Adipocyte (in vitro differentiated cells): ENCODE measurements at regions not wholly inside any gene's neighbourhood (a gene's known extent, or its start where the extent isn't known, plus 50 kb on each side); places are given as distances from the start of the nearest gene placed in this dataset.
A peak's percentile ranks its signal among the peaks of the same experiment; 100 is the strongest.

Experiments used
- DNase-seq: peaks from one replicate; pipeline ENCODE4 v3.0.0-alpha.2; 2015; ENCODE audit warnings: low read depth
- H3K27me3 ChIP-seq: replicated peaks from 2 replicates; pipeline ENCODE4 v1.7.0; 2013; ENCODE audit warnings: mild to moderate bottlenecking, low read length, moderate library complexity; ENCODE audit not compliant: control insufficient read depth, insufficient read depth
- H3K36me3 ChIP-seq: 2 replicates; pipeline ENCODE4 v1.7.0; 2013; ENCODE audit warnings: low read length, mild to moderate bottlenecking, moderate library complexity; ENCODE audit not compliant: control insufficient read depth, insufficient read depth, severe bottlenecking
- H3K4me1 ChIP-seq: 2 replicates; pipeline ENCODE4 v1.7.0; 2013; ENCODE audit warnings: mild to moderate bottlenecking, low read length, moderate library complexity; ENCODE audit not compliant: control insufficient read depth, insufficient read depth
- H3K4me3 ChIP-seq: 2 replicates; pipeline ENCODE4 v1.7.0; 2013; ENCODE audit warnings: mild to moderate bottlenecking, low read length, moderate library complexity
- H3K9ac ChIP-seq: 2 replicates; pipeline ENCODE4 v1.7.0; 2013; ENCODE audit warnings: mild to moderate bottlenecking, low read length, moderate library complexity
- H3K9me3 ChIP-seq: 2 replicates; pipeline ENCODE4 v1.7.0; 2013; ENCODE audit warnings: mild to moderate bottlenecking, low read length, moderate library complexity; ENCODE audit not compliant: control insufficient read depth

DNA sequence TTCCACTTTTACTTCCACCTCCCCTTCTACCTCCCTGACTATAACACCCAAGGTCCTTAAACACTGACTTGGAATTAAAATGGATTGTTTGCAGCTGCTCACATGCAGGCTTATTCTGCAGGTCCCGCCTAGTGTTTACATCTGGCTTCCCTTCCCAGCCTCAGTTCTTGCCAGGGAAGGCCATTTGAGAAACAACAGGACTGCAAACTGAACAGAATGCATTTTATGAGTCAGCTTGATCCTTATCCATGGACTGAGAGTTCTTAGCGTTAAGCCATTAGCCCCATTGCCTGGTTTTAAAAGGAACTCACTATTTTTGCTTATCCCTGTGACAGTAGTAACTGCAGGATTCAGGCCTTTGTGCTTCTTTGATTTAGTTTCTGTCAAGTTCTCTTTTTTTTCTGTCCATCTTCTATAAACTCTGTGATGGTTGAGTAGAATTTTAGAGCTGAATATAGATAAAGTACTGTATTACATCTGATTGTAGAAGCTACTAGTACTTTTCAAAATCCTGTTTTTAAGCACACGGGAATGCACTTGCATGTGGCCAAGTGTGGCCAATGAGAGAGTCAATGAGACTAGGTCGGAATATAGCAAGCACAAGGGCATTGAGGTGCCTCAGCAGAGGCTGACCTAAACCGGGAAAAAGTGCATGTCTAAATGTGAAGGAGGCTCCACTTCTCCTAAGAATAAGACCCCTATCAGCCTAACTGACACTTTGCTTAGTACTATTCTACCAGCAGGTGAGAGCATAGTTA is 106.4 kb downstream of the TUSC7 start:
- Histone ChIP-seq H3K36me3 (no peaks in the 10 kb centered on the region), H3K9me3 (no peaks in the 10 kb centered on the region), H3K27me3 (no peaks in the 10 kb centered on the region), H3K9ac (no peak overlapping the region), H3K4me3 (no peak overlapping the region), H3K4me1 (peaks cover 9% of the 10 kb centered on the region)
- DNase-seq = peak; percentile 79

- Histone ChIP-seq H3K4me3 (no peak overlapping the region), H3K9ac (no peak overlapping the region), H3K36me3 (no peaks in the 10 kb centered on the region), H3K9me3 (no peaks in the 10 kb centered on the region), H3K4me1 (peaks cover under 1% of the 10 kb centered on the region), H3K27me3 (no peaks in the 10 kb centered on the region)
- DNase-seq = no peak
These were observed 111.8 kb downstream of the TUSC7 start for GRCh38 chr3:116821371-116821770.

DNA sequence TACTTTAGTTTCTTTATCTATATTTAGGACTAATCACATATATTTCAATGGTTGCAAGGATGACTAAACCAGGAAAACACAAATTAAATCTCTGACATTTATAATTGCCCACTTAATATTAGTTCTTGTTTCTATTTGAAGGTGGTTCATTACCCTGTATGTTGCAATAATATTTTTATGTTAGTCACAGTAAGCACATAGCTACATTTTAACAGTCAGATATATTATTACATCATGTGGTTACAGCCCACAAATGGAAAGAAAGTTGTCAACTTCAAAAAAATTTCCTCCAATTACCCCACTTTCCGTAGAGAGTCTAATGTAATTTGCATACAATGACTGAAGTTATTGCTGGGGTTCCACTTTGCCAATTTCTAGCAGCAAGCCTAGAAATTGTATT is 114.6 kb downstream of the TUSC7 start:
- no peak for DNase-seq
- Histone ChIP-seq H3K9ac (no peak overlapping the region), H3K36me3 (no peaks in the 10 kb centered on the region), H3K4me3 (no peak overlapping the region), H3K27me3 (no peaks in the 10 kb centered on the region), H3K4me1 (no peaks in the 10 kb centered on the region), H3K9me3 (no peaks in the 10 kb centered on the region)

- no peaks in the 10 kb centered on the region for H3K4me1 ChIP-seq
- no peak overlapping the region for H3K4me3 ChIP-seq
These were observed 123.6 kb downstream of the TUSC7 start for GRCh38 chr3:116833202-116833601.

DNA sequence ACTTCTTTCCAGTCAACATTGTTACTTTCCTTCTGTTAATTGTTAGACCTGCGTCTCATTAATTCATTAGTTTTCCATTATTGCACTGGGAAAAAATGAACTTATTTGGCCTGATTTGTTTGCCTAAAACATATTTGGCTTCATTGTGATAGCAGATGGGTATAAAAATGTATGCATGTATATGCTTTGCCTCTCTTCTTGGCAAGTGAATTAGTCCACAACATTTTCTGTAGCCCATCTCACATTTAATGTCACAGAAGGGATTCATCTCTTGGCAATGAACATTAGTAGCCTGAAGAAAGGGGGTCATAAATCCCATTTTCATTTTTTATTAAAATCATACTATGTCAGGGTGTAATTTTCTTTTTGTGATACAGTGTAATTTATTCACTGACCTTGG is 125.2 kb downstream of the TUSC7 start:
- Histone ChIP-seq H3K4me3 (no peak overlapping the region), H3K27me3 (no peaks in the 10 kb centered on the region), H3K9ac (no peak overlapping the region), H3K36me3 (no peaks in the 10 kb centered on the region), H3K4me1 (no peaks in the 10 kb centered on the region), H3K9me3 (no peaks in the 10 kb centered on the region)
- no peak for DNase-seq

More at GRCh38 chr3:116833202-116833601, 123.6 kb downstream of the TUSC7 start:
- Histone ChIP-seq H3K9me3 (no peaks in the 10 kb centered on the region), H3K27me3 (no peaks in the 10 kb centered on the region), H3K36me3 (no peaks in the 10 kb centered on the region), H3K9ac (no peak overlapping the region)
- DNase-seq = no peak

- no peak for DNase-seq
- Histone ChIP-seq H3K27me3 (no peaks in the 10 kb centered on the region), H3K9ac (no peak overlapping the region), H3K36me3 (no peaks in the 10 kb centered on the region), H3K4me3 (no peak overlapping the region), H3K4me1 (no peaks in the 10 kb centered on the region), H3K9me3 (no peaks in the 10 kb centered on the region)
These were observed 126.1 kb downstream of the TUSC7 start for GRCh38 chr3:116835658-116836057.

- no peak overlapping the region for H3K9ac ChIP-seq
- H3K4me1 ChIP-seq = no peaks in the 10 kb centered on the region
- H3K36me3 ChIP-seq = no peaks in the 10 kb centered on the region
- H3K9me3 ChIP-seq = no peaks in the 10 kb centered on the region
- no peak overlapping the region for H3K4me3 ChIP-seq
- H3K27me3 ChIP-seq = no peaks in the 10 kb centered on the region
- no peak for DNase-seq
These were observed 126.7 kb downstream of the TUSC7 start for GRCh38 chr3:116836286-116836685.

DNA sequence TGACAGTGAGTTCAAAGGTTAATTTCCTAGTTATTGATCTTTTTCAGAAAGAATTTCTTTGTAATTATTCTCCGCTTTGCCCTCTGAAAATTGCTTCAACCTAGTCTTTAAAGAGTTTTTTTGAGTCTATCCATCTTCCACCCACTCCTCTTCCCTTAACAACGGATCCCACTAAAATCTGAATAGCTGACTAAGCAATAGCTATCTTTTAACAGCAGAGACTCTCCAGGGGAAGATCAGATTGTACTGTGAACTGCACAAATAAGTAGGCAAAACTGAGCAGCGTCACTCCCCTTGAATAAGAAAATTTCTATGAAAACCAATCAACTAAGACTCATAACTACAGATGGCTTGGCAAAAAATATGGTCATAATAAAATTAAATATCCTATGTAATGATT is 127.9 kb downstream of the TUSC7 start:
- H3K27me3 ChIP-seq = no peaks in the 10 kb centered on the region
- no peaks in the 10 kb centered on the region for H3K4me1 ChIP-seq
- DNase-seq = no peak

DNA sequence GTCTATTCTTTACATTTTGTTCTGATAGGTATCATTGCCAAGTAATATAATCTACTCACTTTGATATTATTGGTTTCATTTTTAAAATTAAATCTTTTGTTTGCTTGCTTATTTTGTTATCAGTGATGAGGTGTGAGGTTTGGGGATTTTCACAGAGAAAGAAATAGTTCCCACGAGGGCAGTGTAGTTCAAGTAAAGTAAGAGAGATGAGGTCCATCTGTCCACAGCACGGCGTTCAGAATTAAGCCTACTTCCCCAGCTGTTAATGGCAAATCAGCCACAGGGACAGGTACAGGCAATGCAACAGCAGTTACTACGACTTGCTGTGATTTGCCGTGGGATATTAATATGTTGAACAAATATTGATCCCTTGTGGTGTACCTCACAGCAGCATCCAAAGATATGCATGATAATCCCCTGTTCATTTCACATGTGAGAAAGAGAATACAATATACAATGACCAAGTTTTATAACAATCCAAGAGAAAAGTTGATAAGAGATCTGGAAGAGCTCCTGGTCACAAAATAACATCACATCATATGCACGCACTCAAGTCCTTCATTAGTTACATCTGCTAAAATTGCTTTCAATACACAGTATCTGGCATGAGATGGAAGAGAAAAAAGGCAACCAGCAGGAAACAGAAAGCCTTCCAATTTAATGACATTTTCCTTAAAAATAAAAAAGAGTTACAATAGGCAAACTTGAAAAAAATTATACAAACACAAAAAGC is 131.6 kb downstream of the TUSC7 start:
- Histone ChIP-seq H3K4me3 (no peak overlapping the region), H3K4me1 (no peaks in the 10 kb centered on the region), H3K9ac (no peak overlapping the region), H3K27me3 (no peaks in the 10 kb centered on the region), H3K9me3 (no peaks in the 10 kb centered on the region), H3K36me3 (no peaks in the 10 kb centered on the region)
- DNase-seq = no peak

More for the DNA sequence above, 127.9 kb downstream of the TUSC7 start:
- Histone ChIP-seq H3K4me3 (no peak overlapping the region), H3K36me3 (no peaks in the 10 kb centered on the region), H3K9me3 (no peaks in the 10 kb centered on the region), H3K9ac (no peak overlapping the region)

DNA sequence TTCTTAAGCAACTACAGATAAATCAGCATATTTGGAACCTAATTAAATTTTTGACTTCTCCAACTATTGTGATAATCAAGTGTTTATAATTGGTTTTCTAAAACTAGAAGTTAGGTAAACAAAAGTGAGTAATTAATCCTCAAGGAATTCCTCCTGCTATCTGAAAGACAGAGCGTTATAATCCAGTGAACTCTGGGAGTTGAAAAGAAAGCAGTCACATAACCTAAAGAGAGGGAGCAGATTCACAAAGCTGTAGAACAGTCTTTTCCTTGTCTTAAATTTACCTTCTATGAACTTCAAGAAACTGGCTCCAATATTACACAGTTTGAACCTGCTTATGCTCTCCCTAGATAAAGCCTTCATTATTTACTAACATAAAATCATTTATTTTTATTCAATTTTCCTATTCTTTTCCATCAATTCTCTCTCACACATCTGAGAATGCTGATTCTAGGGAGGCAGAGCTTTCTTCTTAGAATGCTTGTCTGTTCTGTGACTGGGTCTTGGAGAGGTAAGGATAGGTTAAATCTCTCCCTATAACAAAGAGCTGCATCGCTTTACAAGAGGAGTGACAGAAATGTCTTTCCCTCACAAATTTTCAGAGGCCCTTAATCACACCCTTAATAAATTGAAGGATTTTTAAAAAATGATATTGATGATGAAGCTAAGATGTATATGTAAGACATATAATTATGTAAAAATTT is 132.8 kb downstream of the TUSC7 start:
- no peaks in the 10 kb centered on the region for H3K9me3 ChIP-seq
- no peak overlapping the region for H3K9ac ChIP-seq
- H3K4me3 ChIP-seq = no peak overlapping the region
- no peak for DNase-seq
- no peaks in the 10 kb centered on the region for H3K27me3 ChIP-seq
- no peaks in the 10 kb centered on the region for H3K36me3 ChIP-seq
- H3K4me1 ChIP-seq = no peaks in the 10 kb centered on the region

DNA sequence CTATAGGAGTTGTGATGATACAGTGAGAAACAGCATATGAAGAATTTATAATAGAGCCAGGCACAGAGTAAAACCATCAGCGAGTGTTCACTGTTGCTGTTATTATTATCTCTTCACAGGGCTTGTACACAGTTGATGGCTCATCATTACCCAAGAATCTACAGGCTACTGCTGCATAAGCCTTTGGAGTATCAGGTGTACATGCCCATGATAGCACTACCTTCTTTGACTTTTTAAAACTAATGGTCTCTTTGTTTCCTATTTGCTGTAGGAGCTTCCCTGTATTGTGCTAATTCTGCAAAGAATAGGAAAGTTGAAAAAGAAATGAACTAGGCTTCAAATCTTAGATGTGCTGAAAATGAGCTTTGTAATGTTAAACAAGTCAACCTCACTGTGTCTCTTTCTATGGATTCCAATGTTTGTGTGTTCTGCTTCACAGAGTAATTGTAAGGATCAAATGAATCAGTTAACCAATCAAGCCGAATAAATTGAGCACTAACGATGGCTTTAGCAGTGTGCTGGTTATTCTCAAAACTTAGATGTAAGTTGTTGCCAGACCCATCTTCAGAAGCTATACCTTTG is 138.8 kb downstream of the TUSC7 start:
- no peak overlapping the region for H3K9ac ChIP-seq
- H3K4me1 ChIP-seq = peaks cover 6% of the 10 kb centered on the region
- H3K9me3 ChIP-seq = no peaks in the 10 kb centered on the region
- H3K36me3 ChIP-seq = no peaks in the 10 kb centered on the region
- no peak overlapping the region for H3K4me3 ChIP-seq
- peaks cover 3% of the 10 kb centered on the region for H3K27me3 ChIP-seq
- DNase-seq = no peak
